ENCODE measurements at regions not wholly inside any gene's neighbourhood (a gene's known extent, or its start where the extent isn't known, plus 50 kb on each side); places are given as distances from the start of the nearest gene placed in this dataset.
"Not testable (repeated sequence)": the region's sequence is repeated elsewhere in the genome, so short reads cannot be mapped to it uniquely, and the experiment has no call there.

DNA sequence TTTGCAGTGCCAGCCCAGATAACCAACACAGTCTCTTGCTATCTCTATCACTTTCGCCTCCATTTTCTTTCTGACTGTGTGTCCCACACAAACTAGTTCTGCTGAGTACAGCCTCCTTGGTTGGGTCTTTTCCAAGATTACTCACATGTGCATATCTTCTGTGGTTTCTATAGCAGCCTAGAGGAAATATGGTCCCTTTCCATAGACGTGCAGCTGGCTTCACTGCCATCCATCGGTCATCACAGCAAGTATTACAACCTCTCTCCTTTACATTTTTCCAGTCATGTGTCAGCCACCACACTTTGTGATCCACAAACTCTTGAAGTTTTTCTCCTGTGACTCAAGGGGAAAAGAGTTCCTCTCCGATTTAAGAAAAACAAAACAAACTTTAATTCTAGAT, 893.4 kb upstream of the ADGRL4 start:
- intact Hi-C loops (cut with micrococcal nuclease; ENCODE audit: unreplicated experiment): no loop called here
- POLR2A ChIA-PET (ENCODE audit: low non-redundant PET): no interaction called here
- Histone ChIP-seq H3K27me3 (replicated peaks; ENCODE audit: insufficient read depth, low read depth, low read length, poor library complexity) (no peaks in the 10 kb centered on the region), H3K4me3 (ENCODE audit: low read depth, low read length, poor library complexity, severe bottlenecking) (no peak overlapping the region), H3K36me3 (ENCODE audit: insufficient read depth, low read length, poor library complexity, severe bottlenecking) (no peaks in the 10 kb centered on the region), H3K9me3 (ENCODE audit: low read depth, low read length, poor library complexity, severe bottlenecking) (no peaks in the 10 kb centered on the region), H3K4me1 (ENCODE audit: insufficient read depth, low read length, poor library complexity, severe bottlenecking) (no peaks in the 10 kb centered on the region), H3K27ac (ENCODE audit: low read depth, low read length, poor library complexity, severe bottlenecking) (no peak overlapping the region)
- no peak for DNase-seq (ENCODE audit: low spot score)
- BruUV-seq (replicated peaks): no TSS peak
- TF ChIP-seq, protein P1, sequence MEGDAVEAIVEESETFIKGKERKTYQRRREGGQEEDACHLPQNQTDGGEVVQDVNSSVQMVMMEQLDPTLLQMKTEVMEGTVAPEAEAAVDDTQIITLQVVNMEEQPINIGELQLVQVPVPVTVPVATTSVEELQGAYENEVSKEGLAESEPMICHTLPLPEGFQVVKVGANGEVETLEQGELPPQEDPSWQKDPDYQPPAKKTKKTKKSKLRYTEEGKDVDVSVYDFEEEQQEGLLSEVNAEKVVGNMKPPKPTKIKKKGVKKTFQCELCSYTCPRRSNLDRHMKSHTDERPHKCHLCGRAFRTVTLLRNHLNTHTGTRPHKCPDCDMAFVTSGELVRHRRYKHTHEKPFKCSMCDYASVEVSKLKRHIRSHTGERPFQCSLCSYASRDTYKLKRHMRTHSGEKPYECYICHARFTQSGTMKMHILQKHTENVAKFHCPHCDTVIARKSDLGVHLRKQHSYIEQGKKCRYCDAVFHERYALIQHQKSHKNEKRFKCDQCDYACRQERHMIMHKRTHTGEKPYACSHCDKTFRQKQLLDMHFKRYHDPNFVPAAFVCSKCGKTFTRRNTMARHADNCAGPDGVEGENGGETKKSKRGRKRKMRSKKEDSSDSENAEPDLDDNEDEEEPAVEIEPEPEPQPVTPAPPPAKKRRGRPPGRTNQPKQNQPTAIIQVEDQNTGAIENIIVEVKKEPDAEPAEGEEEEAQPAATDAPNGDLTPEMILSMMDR (conservative IDR thresholded peaks at IDR 0.05; ENCODE audit: low read depth, low read length): no peak
- no peak for TF ChIP-seq EZH2 (IDR thresholded peaks at IDR 0.05; ENCODE audit: borderline replicate concordance, low read depth, low read length, poor library complexity, severe bottlenecking)
- CTCF ChIA-PET: no interaction called here

- no TSS peak for BruUV-seq (replicated peaks)
- Histone ChIP-seq H3K4me1 (ENCODE audit: insufficient read depth, low read length, poor library complexity, severe bottlenecking) (no peaks in the 10 kb centered on the region), H3K36me3 (ENCODE audit: insufficient read depth, low read length, poor library complexity, severe bottlenecking) (no peaks in the 10 kb centered on the region), H3K4me3 (ENCODE audit: low read depth, low read length, poor library complexity, severe bottlenecking) (no peak overlapping the region), H3K27me3 (replicated peaks; ENCODE audit: insufficient read depth, low read depth, low read length, poor library complexity) (no peaks in the 10 kb centered on the region), H3K9me3 (ENCODE audit: low read depth, low read length, poor library complexity, severe bottlenecking) (no peaks in the 10 kb centered on the region), H3K27ac (ENCODE audit: low read depth, low read length, poor library complexity, severe bottlenecking) (no peak overlapping the region)
- TF ChIP-seq, protein P1 (conservative IDR thresholded peaks at IDR 0.05; ENCODE audit: low read depth, low read length): no peak
- no peak for TF ChIP-seq EZH2 (IDR thresholded peaks at IDR 0.05; ENCODE audit: borderline replicate concordance, low read depth, low read length, poor library complexity, severe bottlenecking)
- ChIA-PET CTCF (no interaction called here), POLR2A (ENCODE audit: low non-redundant PET) (no interaction called here)
- intact Hi-C loops (cut with micrococcal nuclease; ENCODE audit: unreplicated experiment): no loop called here
- no peak for DNase-seq (ENCODE audit: low spot score)
Observed at GRCh38 chr1:79896140-79896539, 889.6 kb upstream of the ADGRL4 start.

DNA sequence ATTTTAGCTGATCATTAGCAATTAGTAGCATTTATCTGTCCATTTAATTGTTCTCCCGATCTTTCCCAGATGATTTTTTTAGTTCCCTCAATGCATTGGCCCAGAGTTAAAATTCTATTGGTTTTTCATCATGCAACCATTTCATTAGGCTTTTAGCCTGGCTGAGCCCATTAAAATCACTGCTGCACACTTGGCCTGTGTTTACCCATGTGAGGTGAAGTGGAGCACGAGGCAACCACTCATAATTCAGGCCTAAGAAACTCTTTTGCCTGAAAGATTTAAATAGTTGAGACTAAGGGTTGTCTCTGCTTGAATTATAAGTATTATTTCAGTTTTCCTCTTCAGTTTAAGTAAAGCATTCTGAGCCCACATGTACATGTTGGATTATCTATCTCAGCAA, 889.0 kb upstream of the ADGRL4 start:
- CTCF ChIA-PET: no interaction called here
- BruUV-seq (replicated peaks): no TSS peak
- intact Hi-C loops (cut with micrococcal nuclease; ENCODE audit: unreplicated experiment): no loop called here

DNA sequence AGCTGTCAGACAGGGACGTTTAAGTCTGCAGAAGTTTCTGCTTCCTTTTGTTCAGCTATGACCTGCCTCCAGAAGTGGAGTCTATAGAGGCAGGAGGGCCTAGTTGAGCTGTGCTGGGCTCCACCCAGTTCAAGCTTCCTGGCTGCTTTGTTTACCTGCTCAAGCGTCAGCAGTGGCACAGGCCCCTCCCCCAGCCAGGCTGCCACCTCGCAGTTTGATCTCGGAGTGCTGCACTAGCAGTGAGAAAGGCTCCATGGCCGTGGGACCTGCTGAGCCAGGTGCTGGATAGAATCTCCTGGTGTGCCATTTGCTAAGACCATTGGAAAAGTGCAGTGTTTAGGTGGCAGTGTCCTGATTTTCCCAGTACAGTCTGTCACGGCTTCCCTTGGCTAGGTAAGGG, 887.6 kb upstream of the ADGRL4 start:
- POLR2A ChIA-PET (ENCODE audit: low non-redundant PET); intact Hi-C loops (cut with micrococcal nuclease; ENCODE audit: unreplicated experiment); DNase-seq (ENCODE audit: low spot score); H3K4me1 ChIP-seq (ENCODE audit: insufficient read depth, low read length, poor library complexity, severe bottlenecking); BruUV-seq (replicated peaks); H3K27ac ChIP-seq (ENCODE audit: low read depth, low read length, poor library complexity, severe bottlenecking); H3K36me3 ChIP-seq (ENCODE audit: insufficient read depth, low read length, poor library complexity, severe bottlenecking); H3K4me3 ChIP-seq (ENCODE audit: low read depth, low read length, poor library complexity, severe bottlenecking); CTCF ChIA-PET; H3K27me3 ChIP-seq (replicated peaks; ENCODE audit: insufficient read depth, low read depth, low read length, poor library complexity); H3K9me3 ChIP-seq (ENCODE audit: low read depth, low read length, poor library complexity, severe bottlenecking): not testable (repeated sequence)

More for the DNA sequence above, 889.0 kb upstream of the ADGRL4 start:
- Histone ChIP-seq H3K36me3 (ENCODE audit: insufficient read depth, low read length, poor library complexity, severe bottlenecking) (no peaks in the 10 kb centered on the region), H3K27me3 (replicated peaks; ENCODE audit: insufficient read depth, low read depth, low read length, poor library complexity) (no peaks in the 10 kb centered on the region), H3K27ac (ENCODE audit: low read depth, low read length, poor library complexity, severe bottlenecking) (no peak overlapping the region), H3K9me3 (ENCODE audit: low read depth, low read length, poor library complexity, severe bottlenecking) (no peaks in the 10 kb centered on the region), H3K4me1 (ENCODE audit: insufficient read depth, low read length, poor library complexity, severe bottlenecking) (no peaks in the 10 kb centered on the region), H3K4me3 (ENCODE audit: low read depth, low read length, poor library complexity, severe bottlenecking) (no peak overlapping the region)
- TF ChIP-seq EZH2 (IDR thresholded peaks at IDR 0.05; ENCODE audit: borderline replicate concordance, low read depth, low read length, poor library complexity, severe bottlenecking): no peak
- TF ChIP-seq, protein P1 (conservative IDR thresholded peaks at IDR 0.05; ENCODE audit: low read depth, low read length): no peak
- POLR2A ChIA-PET (ENCODE audit: low non-redundant PET): no interaction called here
- no peak for DNase-seq (ENCODE audit: low spot score)

Data from A673 (cell line).